ENCODE measurements at regions not wholly inside any gene's neighbourhood (a gene's known extent, or its start where the extent isn't known, plus 50 kb on each side); places are given as distances from the start of the nearest gene placed in this dataset.

GRCh38 chr1:165025805-165026204 lies 330.7 kb downstream of the LMX1A start:
- no peak for TF ChIP-seq CTCF (IDR thresholded peaks at IDR 0.05)
- no peak for TF ChIP-seq POLR2A (IDR thresholded peaks at IDR 0.05)
